ENCODE measurements at regions not wholly inside any gene's neighbourhood (a gene's known extent, or its start where the extent isn't known, plus 50 kb on each side); places are given as distances from the start of the nearest gene placed in this dataset.

DNA sequence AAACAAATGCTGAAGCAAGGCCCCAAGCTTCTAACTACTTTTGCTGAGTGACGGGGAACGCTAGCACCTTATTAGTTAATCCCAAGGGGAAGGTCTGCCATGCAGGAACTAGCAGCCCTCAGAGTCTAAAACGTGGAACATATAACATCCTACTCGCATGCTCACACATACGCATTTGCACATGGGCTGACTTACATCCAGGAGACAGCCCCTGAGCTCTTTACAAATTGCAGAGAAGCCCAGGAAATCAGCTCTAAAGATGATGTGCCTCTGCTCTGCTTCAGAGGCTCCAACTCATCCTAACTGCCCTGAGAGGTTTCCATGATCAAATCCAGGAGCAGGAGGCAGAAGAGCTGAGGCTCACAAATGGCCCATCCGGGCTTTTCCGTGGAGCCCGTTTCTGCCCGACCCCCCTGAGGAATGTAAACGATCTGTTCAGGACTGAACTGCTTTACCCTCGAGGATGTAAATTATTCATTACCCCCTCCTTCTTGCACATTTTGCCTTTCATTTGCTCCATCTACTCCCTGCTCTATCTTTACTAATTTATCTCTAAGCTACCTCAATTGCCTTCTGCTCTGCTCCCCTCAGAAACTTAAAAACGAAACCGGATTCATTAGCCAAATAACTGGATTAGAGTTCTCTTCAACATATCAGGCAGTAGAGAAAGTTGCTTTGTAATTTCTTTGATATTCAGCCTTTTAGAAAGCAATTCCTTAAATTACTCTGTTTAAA lies 141.9 kb upstream of the CCDC54 start:
- Histone ChIP-seq H3K9ac (ENCODE audit: low read length) (peak overlapping the region; percentile 88), H3K36me3 (ENCODE audit: control insufficient read depth, insufficient read depth, low read length, severe bottlenecking) (no peaks in the 10 kb centered on the region), H3K4me3 (ENCODE audit: low read length) (peak overlapping the region; percentile 94), H3K27me3 (replicated peaks; ENCODE audit: control insufficient read depth, insufficient read depth, low read length) (no peaks in the 10 kb centered on the region), H3K9me3 (ENCODE audit: control insufficient read depth, low read length) (no peaks in the 10 kb centered on the region), H3K4me1 (ENCODE audit: control insufficient read depth, insufficient read depth, low read length) (peaks cover 4% of the 10 kb centered on the region)
- no peak for DNase-seq (ENCODE audit: low read depth)

DNA sequence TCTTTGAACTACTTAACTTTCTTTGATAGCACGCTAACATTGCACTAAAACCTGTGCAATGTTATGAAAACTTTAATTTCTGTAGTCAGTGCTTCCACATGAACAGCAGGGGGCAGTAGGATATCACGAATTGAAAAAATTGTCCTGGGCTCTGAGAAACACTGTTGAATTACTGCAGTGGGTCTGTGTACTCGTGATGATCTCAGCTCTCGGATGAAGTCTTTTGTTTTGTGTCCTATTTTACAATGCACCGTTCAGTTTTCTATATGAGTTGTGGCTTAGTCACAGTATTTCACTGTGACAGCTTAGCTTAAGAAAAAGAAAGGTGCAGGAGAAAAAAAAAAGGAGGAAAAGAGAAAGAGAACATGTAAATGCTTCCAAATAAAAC lies 141.3 kb upstream of the CCDC54 start:
- H3K27me3 ChIP-seq (replicated peaks; ENCODE audit: control insufficient read depth, insufficient read depth, low read length) = no peaks in the 10 kb centered on the region
- H3K36me3 ChIP-seq (ENCODE audit: control insufficient read depth, insufficient read depth, low read length, severe bottlenecking) = no peaks in the 10 kb centered on the region
- DNase-seq (ENCODE audit: low read depth) = peak; percentile 95
- peaks cover 4% of the 10 kb centered on the region for H3K4me1 ChIP-seq (ENCODE audit: control insufficient read depth, insufficient read depth, low read length)
- H3K9ac ChIP-seq (ENCODE audit: low read length) = peak overlapping the region; percentile 88
- peak overlapping the region; percentile 94 for H3K4me3 ChIP-seq (ENCODE audit: low read length)
- no peaks in the 10 kb centered on the region for H3K9me3 ChIP-seq (ENCODE audit: control insufficient read depth, low read length)

DNA sequence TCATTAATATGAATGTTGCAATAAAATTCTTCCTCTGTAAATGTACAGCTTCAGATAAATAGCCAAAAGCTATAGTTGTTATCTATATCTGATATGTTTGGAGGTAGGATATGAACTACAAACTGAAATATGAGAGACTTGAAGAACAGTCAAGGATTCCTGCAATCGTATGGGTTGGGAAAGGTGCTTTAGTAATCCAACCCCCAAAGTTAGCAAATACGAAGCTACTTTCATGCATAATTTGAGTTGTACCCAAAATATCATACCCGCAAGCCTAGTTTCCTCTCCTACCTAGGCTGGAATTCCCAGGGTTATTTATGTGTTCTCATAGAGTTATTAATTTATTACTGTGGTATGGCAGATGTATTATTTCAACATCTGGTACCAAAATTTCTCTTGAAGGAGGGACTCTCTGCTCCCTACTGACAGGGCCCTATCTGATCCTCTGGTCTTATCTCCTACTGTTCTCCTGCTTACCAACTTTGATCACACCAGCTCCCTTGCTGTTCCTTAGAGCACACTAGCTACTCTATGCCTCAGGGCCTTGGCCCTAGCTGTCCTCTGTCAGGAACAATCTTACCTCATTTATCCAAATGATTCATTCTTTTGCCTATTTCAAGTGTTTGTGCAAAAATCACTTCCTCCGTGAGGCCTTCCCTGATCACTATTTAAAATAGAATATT lies 140.4 kb upstream of the CCDC54 start:
- no peaks in the 10 kb centered on the region for H3K9me3 ChIP-seq (ENCODE audit: control insufficient read depth, low read length)
- H3K4me3 ChIP-seq (ENCODE audit: low read length) = no peak overlapping the region
- no peaks in the 10 kb centered on the region for H3K27me3 ChIP-seq (replicated peaks; ENCODE audit: control insufficient read depth, insufficient read depth, low read length)
- DNase-seq (ENCODE audit: low read depth) = no peak
- H3K36me3 ChIP-seq (ENCODE audit: control insufficient read depth, insufficient read depth, low read length, severe bottlenecking) = no peaks in the 10 kb centered on the region
- H3K9ac ChIP-seq (ENCODE audit: low read length) = peak overlapping the region; percentile 1
- H3K4me1 ChIP-seq (ENCODE audit: control insufficient read depth, insufficient read depth, low read length) = peaks cover 4% of the 10 kb centered on the region

DNA sequence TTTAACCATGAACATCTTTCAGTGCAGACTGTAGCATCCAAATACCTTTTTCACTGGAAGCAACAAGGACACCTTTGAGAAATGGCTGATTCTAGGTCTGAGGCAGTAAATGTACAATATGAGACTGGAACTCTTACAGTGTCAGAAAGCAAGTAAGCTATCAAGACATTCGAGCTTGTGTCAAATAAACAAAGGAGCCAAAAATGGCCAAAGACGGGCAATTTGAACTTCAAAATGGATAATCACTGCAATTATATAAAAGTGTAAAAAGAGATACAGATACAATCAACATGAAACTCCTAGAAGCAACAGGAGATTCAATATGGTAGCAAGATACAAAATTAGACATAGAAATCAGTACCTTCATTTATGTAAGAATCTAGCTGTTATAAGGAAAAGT lies 138.5 kb upstream of the CCDC54 start:
- no peak overlapping the region for H3K9ac ChIP-seq (ENCODE audit: low read length)

DNA sequence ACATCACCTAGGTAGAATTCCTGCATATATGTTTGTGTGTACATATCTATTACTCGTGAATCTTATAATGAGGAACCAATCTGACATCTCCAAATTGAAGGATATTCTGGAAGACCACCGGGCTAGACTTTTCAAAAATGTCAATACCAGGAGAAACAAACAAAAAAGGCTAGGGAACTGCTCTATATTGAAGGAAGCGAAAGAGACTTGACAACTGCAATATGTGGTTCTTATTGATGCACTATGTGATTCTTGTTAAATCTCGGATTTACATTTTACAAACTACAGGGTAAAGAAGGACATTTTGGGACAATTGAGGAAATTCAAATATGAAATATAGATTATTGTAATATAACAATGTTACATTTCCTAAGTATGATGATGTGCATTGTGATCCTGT lies 137.5 kb upstream of the CCDC54 start:
- H3K9ac ChIP-seq (ENCODE audit: low read length) = no peak overlapping the region
- H3K4me1 ChIP-seq (ENCODE audit: control insufficient read depth, insufficient read depth, low read length) = peaks cover 4% of the 10 kb centered on the region
- H3K4me3 ChIP-seq (ENCODE audit: low read length) = peak overlapping the region; percentile 93
- H3K9me3 ChIP-seq (ENCODE audit: control insufficient read depth, low read length) = no peaks in the 10 kb centered on the region
- no peaks in the 10 kb centered on the region for H3K27me3 ChIP-seq (replicated peaks; ENCODE audit: control insufficient read depth, insufficient read depth, low read length)
- no peak for DNase-seq (ENCODE audit: low read depth)
- H3K36me3 ChIP-seq (ENCODE audit: control insufficient read depth, insufficient read depth, low read length, severe bottlenecking) = no peaks in the 10 kb centered on the region

More for the DNA sequence above, 138.5 kb upstream of the CCDC54 start:
- Histone ChIP-seq H3K27me3 (replicated peaks; ENCODE audit: control insufficient read depth, insufficient read depth, low read length) (no peaks in the 10 kb centered on the region), H3K4me1 (ENCODE audit: control insufficient read depth, insufficient read depth, low read length) (peaks cover 4% of the 10 kb centered on the region), H3K9me3 (ENCODE audit: control insufficient read depth, low read length) (no peaks in the 10 kb centered on the region), H3K36me3 (ENCODE audit: control insufficient read depth, insufficient read depth, low read length, severe bottlenecking) (no peaks in the 10 kb centered on the region), H3K4me3 (ENCODE audit: low read length) (no peak overlapping the region)
- DNase-seq (ENCODE audit: low read depth) = no peak

DNA sequence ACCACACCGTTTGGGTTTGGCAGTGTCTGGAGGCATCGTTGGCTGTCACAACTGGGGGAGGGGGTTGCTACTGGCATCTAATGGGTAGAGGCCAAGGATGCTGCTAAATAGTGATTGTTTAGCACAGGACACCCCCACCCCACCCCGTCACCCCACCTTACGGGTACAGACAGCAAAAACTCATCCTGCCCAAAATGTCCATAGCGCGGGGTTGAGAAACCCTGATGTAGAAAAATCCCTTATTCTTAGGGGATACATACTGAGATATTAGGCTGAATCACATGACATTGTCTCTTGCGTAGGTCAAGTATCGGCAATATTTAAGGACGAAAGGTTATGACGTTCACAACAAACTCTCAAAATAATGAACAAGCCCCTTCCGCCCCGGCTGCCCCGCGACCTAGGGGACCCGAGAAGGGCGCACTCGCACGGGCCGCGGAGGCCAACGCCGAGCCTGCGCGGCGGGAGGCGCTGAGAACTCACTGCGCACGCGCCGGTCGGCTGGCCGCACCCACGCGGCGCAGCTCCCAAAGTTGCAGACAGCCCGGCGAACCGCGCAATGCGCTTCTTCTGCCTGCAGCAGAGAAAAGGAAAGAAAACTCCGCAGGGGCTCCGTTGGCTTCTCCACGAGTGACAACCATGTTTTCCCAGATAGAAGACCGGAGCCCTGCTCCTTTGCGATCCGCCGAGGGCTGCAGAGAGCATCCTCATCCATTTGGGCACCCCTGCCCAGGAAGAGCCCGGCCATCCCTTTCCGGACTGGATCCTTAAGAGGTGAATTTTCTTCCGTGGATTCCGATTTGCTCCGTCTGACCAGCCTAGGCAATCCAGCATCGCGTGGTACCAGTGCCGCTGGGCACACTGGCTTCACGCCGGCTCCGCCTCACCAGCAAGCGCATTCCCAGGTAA lies 136.8 kb upstream of the CCDC54 start:
- Histone ChIP-seq H3K9ac (ENCODE audit: low read length) (peak overlapping the region; percentile 86), H3K36me3 (ENCODE audit: control insufficient read depth, insufficient read depth, low read length, severe bottlenecking) (no peaks in the 10 kb centered on the region), H3K9me3 (ENCODE audit: control insufficient read depth, low read length) (no peaks in the 10 kb centered on the region), H3K4me3 (ENCODE audit: low read length) (peak overlapping the region; percentile 93), H3K27me3 (replicated peaks; ENCODE audit: control insufficient read depth, insufficient read depth, low read length) (no peaks in the 10 kb centered on the region), H3K4me1 (ENCODE audit: control insufficient read depth, insufficient read depth, low read length) (peaks cover under 1% of the 10 kb centered on the region)
- DNase-seq (ENCODE audit: low read depth) = peak; percentile 94

DNA sequence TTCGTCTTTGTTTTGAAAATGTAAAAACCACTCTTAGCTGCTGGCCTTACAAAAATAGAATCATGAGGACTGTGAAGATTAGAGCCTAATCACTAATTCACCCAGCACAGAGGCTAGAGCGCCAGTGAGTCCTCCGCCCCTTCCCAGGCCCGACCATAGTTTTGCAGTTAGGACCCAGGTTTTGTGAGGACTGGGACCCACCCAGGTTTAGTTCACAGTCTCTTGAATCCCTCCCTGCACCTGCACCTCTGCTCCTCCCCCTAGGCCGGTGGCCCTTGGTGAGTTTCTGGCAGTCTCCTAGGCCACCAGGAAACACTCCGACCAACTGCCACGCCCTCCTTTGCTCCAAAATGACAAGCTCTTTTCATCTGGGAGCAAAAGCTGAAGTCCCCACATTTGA lies 136.0 kb upstream of the CCDC54 start:
- H3K4me3 ChIP-seq (ENCODE audit: low read length) = peak overlapping the region; percentile 93
- no peaks in the 10 kb centered on the region for H3K27me3 ChIP-seq (replicated peaks; ENCODE audit: control insufficient read depth, insufficient read depth, low read length)
- no peaks in the 10 kb centered on the region for H3K4me1 ChIP-seq (ENCODE audit: control insufficient read depth, insufficient read depth, low read length)
- DNase-seq (ENCODE audit: low read depth) = peak; percentile 56
- peak overlapping the region; percentile 86 for H3K9ac ChIP-seq (ENCODE audit: low read length)
- H3K36me3 ChIP-seq (ENCODE audit: control insufficient read depth, insufficient read depth, low read length, severe bottlenecking) = no peaks in the 10 kb centered on the region
- H3K9me3 ChIP-seq (ENCODE audit: control insufficient read depth, low read length) = no peaks in the 10 kb centered on the region

DNA sequence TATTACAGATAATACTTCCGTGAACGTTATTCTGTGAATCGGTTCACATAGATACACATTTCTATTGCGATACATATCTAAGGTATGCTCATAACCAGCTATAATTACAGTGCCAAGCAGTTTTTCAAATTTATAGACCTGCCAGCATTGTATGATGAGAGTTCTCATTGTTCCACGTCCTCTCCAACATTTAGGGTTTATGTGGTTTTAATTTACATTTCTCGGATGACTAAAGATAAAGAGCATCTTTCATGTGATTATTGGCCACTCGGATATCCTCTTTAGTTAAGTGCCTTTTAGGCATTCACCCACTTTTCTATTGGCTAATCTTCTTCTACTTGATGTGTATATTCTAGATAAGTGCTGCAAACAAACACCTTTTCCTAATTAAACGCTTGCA lies 134.7 kb upstream of the CCDC54 start:
- Histone ChIP-seq H3K4me3 (ENCODE audit: low read length) (peak overlapping the region; percentile 93), H3K4me1 (ENCODE audit: control insufficient read depth, insufficient read depth, low read length) (no peaks in the 10 kb centered on the region), H3K36me3 (ENCODE audit: control insufficient read depth, insufficient read depth, low read length, severe bottlenecking) (peaks cover 6% of the 10 kb centered on the region), H3K9me3 (ENCODE audit: control insufficient read depth, low read length) (no peaks in the 10 kb centered on the region), H3K27me3 (replicated peaks; ENCODE audit: control insufficient read depth, insufficient read depth, low read length) (no peaks in the 10 kb centered on the region), H3K9ac (ENCODE audit: low read length) (peak overlapping the region; percentile 86)
- no peak for DNase-seq (ENCODE audit: low read depth)

DNA sequence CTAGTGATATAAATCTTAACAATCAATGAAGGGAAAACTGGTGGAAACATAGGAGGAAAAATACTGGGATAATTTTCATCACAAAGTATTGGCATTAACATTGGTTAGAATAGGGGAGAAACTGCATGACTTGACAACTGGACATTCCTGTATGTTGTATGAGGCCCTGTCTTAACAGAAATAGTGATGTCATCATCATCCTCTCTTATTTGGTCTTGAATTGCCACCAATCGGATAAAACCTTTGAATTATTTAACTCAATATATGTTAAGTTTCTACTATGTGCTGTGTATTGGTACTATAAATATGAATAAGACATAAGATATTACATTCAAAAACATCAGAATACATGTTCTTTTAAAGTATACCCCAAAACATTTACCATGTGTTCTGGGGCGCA lies 130.1 kb upstream of the CCDC54 start:
- DNase-seq (ENCODE audit: low read depth) = no peak
- no peaks in the 10 kb centered on the region for H3K4me1 ChIP-seq (ENCODE audit: control insufficient read depth, insufficient read depth, low read length)
- peaks cover 8% of the 10 kb centered on the region for H3K36me3 ChIP-seq (ENCODE audit: control insufficient read depth, insufficient read depth, low read length, severe bottlenecking)
- H3K9ac ChIP-seq (ENCODE audit: low read length) = no peak overlapping the region
- no peaks in the 10 kb centered on the region for H3K9me3 ChIP-seq (ENCODE audit: control insufficient read depth, low read length)
- H3K4me3 ChIP-seq (ENCODE audit: low read length) = no peak overlapping the region
- no peaks in the 10 kb centered on the region for H3K27me3 ChIP-seq (replicated peaks; ENCODE audit: control insufficient read depth, insufficient read depth, low read length)

DNA sequence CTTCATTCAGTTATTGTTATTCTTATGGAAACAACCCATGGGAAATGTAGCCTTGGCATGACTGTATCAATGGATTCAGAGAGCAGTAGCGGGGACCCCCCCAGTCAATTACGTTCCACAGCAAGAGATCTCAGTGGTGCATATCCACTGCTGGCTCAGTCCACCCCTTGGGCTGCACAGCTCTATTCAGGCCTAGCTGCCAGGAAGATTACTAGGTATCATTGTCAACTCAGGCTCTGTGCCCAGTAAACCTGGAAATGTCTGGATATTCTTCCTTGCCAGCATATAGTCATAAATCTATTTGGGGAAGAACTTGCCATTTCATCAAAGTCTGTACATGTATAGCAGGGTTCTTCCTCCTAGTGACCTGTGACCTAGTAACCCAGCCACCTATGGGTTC lies 128.1 kb upstream of the CCDC54 start:
- H3K27me3 ChIP-seq (replicated peaks; ENCODE audit: control insufficient read depth, insufficient read depth, low read length) = no peaks in the 10 kb centered on the region
- H3K9ac ChIP-seq (ENCODE audit: low read length) = no peak overlapping the region
- peaks cover 8% of the 10 kb centered on the region for H3K36me3 ChIP-seq (ENCODE audit: control insufficient read depth, insufficient read depth, low read length, severe bottlenecking)
- no peak overlapping the region for H3K4me3 ChIP-seq (ENCODE audit: low read length)
- no peaks in the 10 kb centered on the region for H3K4me1 ChIP-seq (ENCODE audit: control insufficient read depth, insufficient read depth, low read length)
- H3K9me3 ChIP-seq (ENCODE audit: control insufficient read depth, low read length) = no peaks in the 10 kb centered on the region
- no peak for DNase-seq (ENCODE audit: low read depth)

DNA sequence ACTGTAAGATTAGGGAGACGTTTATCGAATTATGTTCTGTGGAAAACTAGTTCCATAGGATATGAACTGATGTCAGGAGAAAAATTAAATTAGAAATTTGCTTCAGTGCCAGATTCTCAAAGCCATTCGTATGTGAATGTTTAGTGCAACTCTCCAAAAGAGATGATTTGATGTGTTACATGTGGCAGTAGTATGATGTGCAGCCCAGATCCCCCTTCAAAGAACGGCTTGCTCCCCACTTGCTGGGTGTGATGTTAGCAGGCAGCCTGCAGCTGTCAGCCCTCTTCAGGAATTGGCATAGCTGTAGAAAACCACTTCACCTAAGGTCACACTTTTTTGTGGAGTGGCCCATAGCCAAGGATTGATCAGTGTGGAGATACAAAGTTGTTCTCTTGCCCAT lies 127.0 kb upstream of the CCDC54 start:
- no peak for DNase-seq (ENCODE audit: low read depth)

More for the DNA sequence above, 127.0 kb upstream of the CCDC54 start:
- H3K4me1 ChIP-seq (ENCODE audit: control insufficient read depth, insufficient read depth, low read length) = no peaks in the 10 kb centered on the region
- no peak overlapping the region for H3K9ac ChIP-seq (ENCODE audit: low read length)
- H3K4me3 ChIP-seq (ENCODE audit: low read length) = no peak overlapping the region
- H3K27me3 ChIP-seq (replicated peaks; ENCODE audit: control insufficient read depth, insufficient read depth, low read length) = no peaks in the 10 kb centered on the region
- no peaks in the 10 kb centered on the region for H3K9me3 ChIP-seq (ENCODE audit: control insufficient read depth, low read length)
- H3K36me3 ChIP-seq (ENCODE audit: control insufficient read depth, insufficient read depth, low read length, severe bottlenecking) = peaks cover 8% of the 10 kb centered on the region
